GM13977 (cell line): ENCODE measurements at regions not wholly inside any gene's neighbourhood (a gene's known extent, or its start where the extent isn't known, plus 50 kb on each side); places are given as distances from the start of the nearest gene placed in this dataset.

Experiments
- DNase-seq: peaks from one replicate; pipeline ENCODE4 v3.0.0; 2012; ENCODE audit warnings: low spot score
- CTCF ChIP-seq: IDR thresholded peaks from 2 replicates; pipeline ENCODE4 v1.5.1; 2012; ENCODE audit warnings: mild to moderate bottlenecking, control low read depth; ENCODE audit not compliant: insufficient read depth; ENCODE audit errors: extremely low read depth, missing control alignments
- in situ Hi-C: fragments of 300-500 bp; cut with MboI; formaldehyde crosslinking; loops from one replicate; pipeline ENCODE4 v1.12.0; 2022; ENCODE audit warnings: low sequenced_read_pairs, low pct_unique_long_range_greater_than_20kb, mixed read lengths, inconsistent platforms; ENCODE audit not compliant: unreplicated experiment

GRCh38 chr13:90403330-90404082 lies 944.0 kb upstream of the MIR17HG start:
- no peak for TF ChIP-seq CTCF
- DNase-seq, result no peak
- in situ Hi-C loops, result no loop called here

- in situ Hi-C loops, result no loop called here
- DNase-seq, result no peak
- no peak for TF ChIP-seq CTCF
These were observed 942.2 kb upstream of the MIR17HG start for GRCh38 chr13:90405301-90405700.

- DNase-seq, result no peak
- TF ChIP-seq CTCF, result no peak
- in situ Hi-C loops, result no loop called here
These were observed 934.5 kb upstream of the MIR17HG start for GRCh38 chr13:90412980-90413379.

- no peak for DNase-seq
- in situ Hi-C loops, result no loop called here
- no peak for TF ChIP-seq CTCF
These were observed 933.9 kb upstream of the MIR17HG start for GRCh38 chr13:90413548-90413947.

GRCh38 chr13:90414691-90415596 lies 932.5 kb upstream of the MIR17HG start:
- DNase-seq, result no peak
- TF ChIP-seq CTCF, result no peak
- in situ Hi-C loops, result no loop called here

- in situ Hi-C loops, result no loop called here
- TF ChIP-seq CTCF, result no peak
- no peak for DNase-seq
These were observed 931.6 kb upstream of the MIR17HG start for GRCh38 chr13:90415902-90416301.
